Neural cell (in vitro differentiated cells): ENCODE measurements at regions not wholly inside any gene's neighbourhood (a gene's known extent, or its start where the extent isn't known, plus 50 kb on each side); places are given as distances from the start of the nearest gene placed in this dataset.

ENCODE experiments used
- H2AFZ ChIP-seq: fragments of 200-600, 300-800 bp; sonication (generic), shearing (Covaris generic); 2 replicates; pipeline ENCODE4 v1.6.0; 2014; ENCODE audit warnings: low read depth, mild to moderate bottlenecking, antibody characterized with exemption, low read length, moderate library complexity
- H3F3A ChIP-seq: fragments of 200-600 bp; shearing (Covaris generic); 2 replicates; pipeline ENCODE4 v1.6.1; 2016; ENCODE audit warnings: mild to moderate bottlenecking, moderate library complexity, mixed read lengths, antibody characterized with exemption, low read length; ENCODE audit not compliant: insufficient read depth, poor library complexity, severe bottlenecking
- H3K27ac ChIP-seq: fragments of 200-600, 300-800 bp; sonication (generic), shearing (Covaris generic); 2 replicates; pipeline ENCODE4 v1.5.1; 2014; ENCODE audit warnings: mild to moderate bottlenecking, low read length, moderate library complexity
- H3K27me3 ChIP-seq: fragments of 300-800, 200-600 bp; sonication (generic), shearing (Covaris generic); 2 replicates; pipeline ENCODE4 v1.6.0; 2014; ENCODE audit warnings: mild to moderate bottlenecking, low read depth, low read length, moderate library complexity; ENCODE audit not compliant: insufficient read depth
- H3K36me3 ChIP-seq: fragments of 300-800, 200-600 bp; sonication (generic), shearing (Covaris generic); 2 replicates; pipeline ENCODE4 v1.5.1; 2014; ENCODE audit warnings: mild to moderate bottlenecking, antibody characterized with exemption, low read length, moderate library complexity; ENCODE audit not compliant: insufficient read depth
- H3K4me2 ChIP-seq: fragments of 300-800, 200-600 bp; sonication (generic), shearing (Covaris generic); 2 replicates; pipeline ENCODE4 v1.6.0; 2014; ENCODE audit warnings: mild to moderate bottlenecking, low read length
- H3K4me3 ChIP-seq: fragments of 300-800, 200-600 bp; sonication (generic), shearing (Covaris generic); 2 replicates; pipeline ENCODE4 v1.5.1; 2014; ENCODE audit warnings: mild to moderate bottlenecking, low read length, moderate library complexity
- H3K79me2 ChIP-seq: fragments of 200-600 bp; shearing (Covaris generic); replicated peaks from 2 replicates; pipeline ENCODE4 v1.6.0; 2014; ENCODE audit warnings: mild to moderate bottlenecking, low read length, moderate library complexity; ENCODE audit not compliant: insufficient read depth
- H3K9ac ChIP-seq: fragments of 300-800, 200-600 bp; sonication (generic), shearing (Covaris generic); 2 replicates; pipeline ENCODE4 v1.6.1; 2016; ENCODE audit warnings: mild to moderate bottlenecking, low read length, mixed read lengths
- H3K9me2 ChIP-seq: fragments of 200-600 bp; shearing (Covaris generic); 2 replicates; pipeline ENCODE4 v1.6.1; 2016; ENCODE audit warnings: mild to moderate bottlenecking, low read length, mixed read lengths; ENCODE audit not compliant: insufficient read depth
- H3K9me3 ChIP-seq: fragments of 200-600, 300-800 bp; sonication (generic), shearing (Covaris generic); 2 replicates; pipeline ENCODE4 v1.6.1; 2016; ENCODE audit warnings: mild to moderate bottlenecking, mixed run types, low read length, moderate library complexity, mixed read lengths
- H4K20me1 ChIP-seq: fragments of 200-600 bp; shearing (Covaris generic); 2 replicates; pipeline ENCODE4 v1.6.1; 2016; ENCODE audit warnings: mild to moderate bottlenecking, mixed run types; ENCODE audit not compliant: insufficient read depth
- CTCF ChIP-seq: fragments of 450-650 bp; IDR thresholded peaks from 2 replicates; pipeline ENCODE4 v1.5.1; 2014; ENCODE audit warnings: antibody characterized with exemption, mild to moderate bottlenecking, moderate library complexity; ENCODE audit not compliant: poor library complexity, severe bottlenecking
- EZH2 ChIP-seq: fragments of 200-600, 300-800 bp; shearing (Covaris generic), sonication (generic); IDR thresholded peaks from 2 replicates; pipeline ENCODE4 v1.6.1; 2014; ENCODE audit warnings: antibody characterized with exemption, low read length, borderline replicate concordance, mild to moderate bottlenecking; ENCODE audit not compliant: insufficient read depth, poor library complexity, severe bottlenecking
- POLR2AphosphoS5 ChIP-seq: IDR thresholded peaks from 2 replicates; pipeline ENCODE4 v1.6.1; 2012
- RAD21 ChIP-seq: fragments of 450-650 bp; conservative IDR thresholded peaks from 2 replicates; pipeline ENCODE4 v1.6.1; 2014; ENCODE audit warnings: antibody characterized with exemption, mild to moderate bottlenecking, moderate library complexity
- REST ChIP-seq: IDR thresholded peaks from 2 replicates; pipeline ENCODE4 v1.6.1; 2012; ENCODE audit warnings: borderline replicate concordance
- TAF1 ChIP-seq: IDR thresholded peaks from 2 replicates; pipeline ENCODE4 v1.6.1; 2012; ENCODE audit warnings: low read depth

- Histone ChIP-seq H3K27ac (no peak overlapping the region), H3K9me2 (no peaks in the 10 kb centered on the region), H3K4me3 (no peak overlapping the region), H3F3A (no peaks in the 10 kb centered on the region), H3K79me2 (no peaks in the 10 kb centered on the region), H4K20me1 (no peaks in the 10 kb centered on the region), H3K36me3 (no peaks in the 10 kb centered on the region), H3K4me2 (no peak overlapping the region), H3K27me3 (no peaks in the 10 kb centered on the region), H3K9me3 (no peaks in the 10 kb centered on the region), H2AFZ (no peak overlapping the region), H3K9ac (no peak overlapping the region)
- TF ChIP-seq CTCF, result no peak
- no peak for TF ChIP-seq EZH2
- TF ChIP-seq RAD21, result no peak
- TF ChIP-seq POLR2AphosphoS5, result no peak
- no peak for TF ChIP-seq REST
- no peak for TF ChIP-seq TAF1
Measured at GRCh38 chr2:203817147-203817546, 50.4 kb upstream of the CTLA4 start.
